Thyroid gland (tissue), 4 donors: ENCODE measurements at regions not wholly inside any gene's neighbourhood (a gene's known extent, or its start where the extent isn't known, plus 50 kb on each side); places are given as distances from the start of the nearest gene placed in this dataset.
"Not testable (repeated sequence)": the region's sequence is repeated elsewhere in the genome, so short reads cannot be mapped to it uniquely, and the experiment has no call there.

ENCODE experiments used
- POLR2A ChIP-seq, 2 donors: fragments of 450-650 bp; IDR thresholded peaks; one replicate each; pipeline ENCODE4 v1.6.1; 2017; ENCODE audit warnings: antibody characterized with exemption in 2 of 2, mild to moderate bottlenecking in 2 of 2, moderate library complexity in 1 of 2
- TF ChIP-seq, protein P1 (sequence below), 6 experiments: fragments of 200-600 bp in 3 of 6; fragments of 450-650 bp in 3 of 6; sonication (generic) in 3 of 6; IDR thresholded peaks; one replicate each; pipeline ENCODE4 v1.5.1; 2016 to 2019; ENCODE audit warnings: antibody characterized with exemption in 6 of 6, mild to moderate bottlenecking in 2 of 6, inconsistent platforms in 1 of 6, moderate library complexity in 1 of 6

DNA sequence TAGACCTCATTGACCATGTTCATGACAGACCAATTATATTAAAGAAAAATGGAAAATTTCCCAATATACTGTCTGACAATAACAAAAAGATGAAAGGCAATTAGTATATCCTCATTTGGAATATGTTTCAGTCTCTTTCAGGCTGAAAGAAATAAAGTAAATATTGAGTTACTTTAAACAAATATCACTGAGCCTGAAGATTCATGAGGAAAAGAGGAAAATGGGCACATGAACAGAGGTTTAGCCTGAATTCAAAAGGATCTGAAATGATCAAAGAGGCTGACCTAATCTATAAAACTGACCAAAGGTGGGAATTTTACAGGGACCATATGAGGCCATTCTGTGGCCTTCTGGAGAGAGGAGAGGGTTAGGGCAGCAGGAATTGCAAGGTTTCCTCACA, 771.5 kb upstream of the CDH18 start:
- not testable (repeated sequence) for TF ChIP-seq POLR2A (IDR thresholded peaks at IDR 0.05)
- TF ChIP-seq, protein P1, sequence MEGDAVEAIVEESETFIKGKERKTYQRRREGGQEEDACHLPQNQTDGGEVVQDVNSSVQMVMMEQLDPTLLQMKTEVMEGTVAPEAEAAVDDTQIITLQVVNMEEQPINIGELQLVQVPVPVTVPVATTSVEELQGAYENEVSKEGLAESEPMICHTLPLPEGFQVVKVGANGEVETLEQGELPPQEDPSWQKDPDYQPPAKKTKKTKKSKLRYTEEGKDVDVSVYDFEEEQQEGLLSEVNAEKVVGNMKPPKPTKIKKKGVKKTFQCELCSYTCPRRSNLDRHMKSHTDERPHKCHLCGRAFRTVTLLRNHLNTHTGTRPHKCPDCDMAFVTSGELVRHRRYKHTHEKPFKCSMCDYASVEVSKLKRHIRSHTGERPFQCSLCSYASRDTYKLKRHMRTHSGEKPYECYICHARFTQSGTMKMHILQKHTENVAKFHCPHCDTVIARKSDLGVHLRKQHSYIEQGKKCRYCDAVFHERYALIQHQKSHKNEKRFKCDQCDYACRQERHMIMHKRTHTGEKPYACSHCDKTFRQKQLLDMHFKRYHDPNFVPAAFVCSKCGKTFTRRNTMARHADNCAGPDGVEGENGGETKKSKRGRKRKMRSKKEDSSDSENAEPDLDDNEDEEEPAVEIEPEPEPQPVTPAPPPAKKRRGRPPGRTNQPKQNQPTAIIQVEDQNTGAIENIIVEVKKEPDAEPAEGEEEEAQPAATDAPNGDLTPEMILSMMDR (IDR thresholded peaks at IDR 0.05) = not testable (repeated sequence)
